Left kidney (tissue), 1 donor: ENCODE measurements at regions not wholly inside any gene's neighbourhood (a gene's known extent, or its start where the extent isn't known, plus 50 kb on each side); places are given as distances from the start of the nearest gene placed in this dataset.

Source experiments
- DNase-seq: peaks from one replicate; pipeline ENCODE4 v3.0.0-alpha.2; 2013

DNA sequence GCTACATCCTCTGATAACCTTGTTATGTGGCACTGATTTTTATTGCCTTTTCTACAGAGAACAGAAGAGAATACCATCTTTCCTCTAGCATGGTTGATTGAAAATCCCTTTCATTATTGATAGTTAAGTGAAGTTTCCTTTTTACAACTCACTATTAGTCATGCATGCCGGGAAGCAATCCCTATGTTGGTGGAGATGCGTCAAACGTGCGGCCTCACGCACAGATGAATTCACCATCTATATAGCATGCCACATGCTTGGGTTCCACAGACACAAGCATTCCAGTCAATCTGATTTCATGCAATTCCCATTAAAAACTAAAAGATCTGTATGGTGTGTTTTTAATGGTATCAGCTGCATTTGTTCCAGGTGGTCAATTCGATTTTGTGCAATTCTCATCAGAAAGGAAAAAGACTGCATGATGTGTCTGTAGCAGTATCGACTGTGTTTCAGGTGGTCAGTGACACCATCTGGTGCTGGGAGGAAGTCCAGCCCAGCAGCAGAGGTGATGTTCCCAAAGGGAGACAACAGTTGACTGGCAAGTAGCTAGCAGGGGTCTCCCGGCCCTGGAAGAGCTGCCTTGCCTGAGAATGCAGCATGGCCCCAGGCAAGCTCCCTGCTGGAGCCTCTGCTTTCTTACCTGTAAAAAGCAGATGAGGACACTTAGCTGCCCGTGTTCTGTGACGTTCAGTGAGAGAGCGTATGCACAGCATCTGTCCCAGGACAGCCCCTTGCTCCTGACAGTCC lies 151.3 kb upstream of the NCK2 start:
- DNase-seq = no peak

DNA sequence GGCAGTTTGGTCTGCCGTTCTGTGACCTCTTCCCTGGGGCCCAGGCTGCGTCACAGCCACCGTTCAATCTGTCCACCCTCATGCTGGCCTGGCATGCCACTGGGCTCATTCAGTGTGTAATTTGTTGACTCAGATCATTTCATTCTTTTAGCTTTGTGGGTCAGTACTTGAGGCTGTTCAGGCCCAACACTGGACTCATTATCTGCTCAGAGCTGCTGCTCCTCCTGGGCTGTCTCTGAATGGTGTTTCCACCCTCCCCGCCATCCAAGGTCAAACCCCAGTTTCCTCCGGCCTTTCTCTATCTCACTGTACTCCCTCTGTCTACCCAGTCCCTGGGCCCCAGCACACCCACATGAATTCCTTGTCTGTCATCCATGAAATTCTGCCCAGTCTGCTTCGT lies 152.4 kb upstream of the NCK2 start:
- no peak for DNase-seq

DNA sequence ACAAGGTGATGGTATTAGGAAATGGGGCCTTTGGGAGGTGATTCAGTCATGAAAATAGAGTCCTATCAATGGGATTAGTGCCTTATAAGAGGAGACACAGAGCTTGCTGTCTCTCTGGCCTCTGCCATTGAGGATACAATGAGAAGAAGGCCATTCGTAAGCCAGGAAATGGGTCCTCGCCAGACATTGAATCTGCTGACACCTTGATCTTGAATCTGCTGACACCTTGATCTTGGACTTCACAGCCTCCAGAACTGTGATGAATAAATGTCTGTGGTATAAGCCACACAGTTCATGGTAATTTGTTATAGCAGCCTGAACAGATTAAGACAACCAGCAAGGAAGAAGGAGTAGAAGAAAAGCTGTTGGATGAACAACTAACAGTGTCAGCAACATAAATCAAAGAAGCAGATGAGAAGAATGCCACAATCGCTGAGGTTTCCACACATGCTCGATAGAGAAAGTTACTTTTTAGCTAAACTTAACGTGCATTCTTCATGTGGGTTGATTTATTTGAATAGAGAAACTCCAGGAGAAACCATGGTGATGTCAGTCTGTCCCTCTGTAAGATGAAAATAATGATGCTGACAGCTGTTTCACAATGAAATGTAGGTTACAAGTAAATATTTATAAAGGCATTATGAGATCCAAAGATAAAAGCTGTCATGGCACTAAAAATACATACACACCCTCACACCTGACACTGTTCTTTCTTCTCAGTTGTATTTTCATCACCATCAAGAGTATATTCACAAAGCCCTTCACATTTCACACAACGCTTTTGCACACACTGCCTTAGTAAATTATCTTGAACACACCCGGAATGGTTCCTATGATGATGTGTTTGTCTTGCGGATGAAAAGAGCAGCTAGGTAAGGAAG lies 153.7 kb upstream of the NCK2 start:
- no peak for DNase-seq

DNA sequence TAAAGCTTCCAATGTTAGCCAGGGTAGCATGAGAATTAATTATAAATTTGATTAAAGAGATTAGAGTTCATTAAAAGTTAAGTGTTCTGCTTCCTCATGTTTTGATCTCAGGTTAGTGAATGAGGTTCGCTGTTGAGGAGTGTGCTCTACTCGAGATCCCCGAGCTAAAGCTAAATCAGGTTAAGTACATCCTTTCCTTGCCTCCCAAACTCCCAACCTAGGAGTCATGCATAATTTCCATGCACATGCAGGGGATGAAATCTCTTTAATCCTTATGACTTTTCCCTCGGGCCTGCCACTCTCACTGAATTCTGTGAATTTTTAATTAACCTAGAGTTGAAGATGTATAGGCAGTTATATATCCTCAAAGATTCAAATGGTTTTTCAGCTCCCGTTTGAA lies 156.1 kb upstream of the NCK2 start:
- no peak for DNase-seq

DNA sequence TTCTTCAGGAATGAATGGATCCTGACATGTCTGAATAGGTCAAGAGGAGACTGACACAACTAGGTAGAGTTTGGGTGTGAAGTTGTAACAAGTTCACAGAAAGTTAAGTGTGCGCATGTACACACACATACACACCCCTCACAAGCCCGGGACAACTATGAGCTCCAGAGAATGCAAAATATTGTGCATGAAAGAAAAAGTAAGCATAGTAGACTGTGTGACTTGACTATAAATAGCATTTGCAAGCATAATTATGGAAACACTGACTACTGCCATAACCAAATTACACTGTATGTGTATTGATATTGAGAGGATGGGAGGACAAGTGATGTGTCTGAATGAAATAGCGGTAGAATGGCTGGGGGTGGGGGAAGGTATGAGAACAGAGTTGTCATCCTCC lies 157.1 kb upstream of the NCK2 start:
- no peak for DNase-seq

DNA sequence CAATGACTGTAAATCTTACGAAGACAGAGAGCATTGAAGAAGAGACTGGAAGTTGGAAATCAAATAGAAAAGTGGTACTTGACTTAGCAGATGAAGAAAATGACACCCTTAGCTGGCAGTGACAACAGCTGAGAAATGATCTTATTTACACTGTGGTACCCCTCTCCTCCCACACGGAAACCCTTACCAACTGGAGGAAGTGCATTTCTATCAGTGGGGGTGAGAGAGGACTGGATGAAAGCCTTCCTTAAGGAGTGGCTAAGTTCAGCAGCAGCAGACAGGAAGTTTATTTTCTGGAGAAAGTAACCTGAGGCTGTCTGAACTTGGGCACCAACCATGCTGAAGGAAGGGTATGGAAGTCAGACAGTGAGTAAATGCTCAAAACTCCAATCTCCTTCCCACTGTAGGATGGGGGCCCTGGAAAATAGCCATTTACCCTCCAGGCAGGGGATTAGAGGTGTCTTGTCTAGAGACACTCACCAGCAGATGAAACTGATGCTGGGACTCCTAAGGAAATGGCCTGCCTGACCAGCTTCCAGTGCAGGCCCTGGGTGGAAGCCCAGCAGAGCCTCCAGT lies 160.2 kb upstream of the NCK2 start:
- peak; percentile 11 for DNase-seq

DNA sequence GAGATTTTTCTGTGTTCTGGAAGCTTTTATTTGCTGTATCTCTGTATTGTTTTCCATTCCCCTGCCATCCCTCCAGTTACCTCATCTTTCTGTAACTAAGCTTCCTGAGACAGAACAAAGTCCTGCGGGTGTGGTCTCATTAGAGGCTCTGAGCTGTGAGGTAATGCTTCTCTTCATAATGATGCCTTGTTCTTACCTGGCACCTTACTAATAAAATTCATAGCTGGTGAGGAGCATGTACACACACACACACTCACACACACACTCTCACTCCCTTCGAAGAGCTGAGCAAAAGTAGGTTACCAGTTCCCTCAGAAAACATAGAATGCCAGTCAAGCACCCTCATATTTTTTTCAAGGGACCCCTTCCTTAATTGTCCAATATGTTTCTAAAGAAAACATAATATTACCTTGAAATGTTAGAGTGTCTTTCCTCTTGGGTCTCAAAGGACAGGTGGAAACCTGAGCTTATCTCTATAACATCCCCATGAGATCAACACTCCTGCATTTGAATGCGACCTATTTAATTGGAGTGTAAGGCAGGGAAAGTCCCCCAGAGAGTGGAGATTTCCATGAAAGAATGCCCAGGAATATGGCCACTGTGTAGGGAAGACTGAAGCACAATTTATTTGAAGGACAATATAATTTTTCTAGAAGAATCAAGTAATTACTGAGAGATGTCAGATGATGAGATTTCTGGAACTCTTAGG lies 161.6 kb upstream of the NCK2 start:
- no peak for DNase-seq

DNA sequence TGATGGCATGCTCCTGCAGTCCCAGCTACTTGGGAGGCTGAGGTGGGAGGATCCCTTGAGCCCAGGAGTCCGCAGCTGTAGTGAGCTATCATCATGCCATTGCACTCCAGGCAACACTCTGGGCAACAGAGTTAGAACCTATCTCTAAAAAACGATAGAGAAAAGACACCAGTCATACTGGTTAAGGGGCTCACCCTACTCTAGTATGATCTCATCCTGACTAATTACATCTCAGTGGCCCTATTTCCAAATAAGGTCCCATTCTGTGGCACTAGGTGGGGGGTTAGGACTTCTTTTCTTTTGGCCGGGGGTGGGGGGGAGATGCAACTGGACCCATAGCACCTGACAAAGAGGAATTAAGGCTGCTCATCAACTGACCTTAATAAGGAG lies 163.2 kb upstream of the NCK2 start:
- DNase-seq = no peak

DNA sequence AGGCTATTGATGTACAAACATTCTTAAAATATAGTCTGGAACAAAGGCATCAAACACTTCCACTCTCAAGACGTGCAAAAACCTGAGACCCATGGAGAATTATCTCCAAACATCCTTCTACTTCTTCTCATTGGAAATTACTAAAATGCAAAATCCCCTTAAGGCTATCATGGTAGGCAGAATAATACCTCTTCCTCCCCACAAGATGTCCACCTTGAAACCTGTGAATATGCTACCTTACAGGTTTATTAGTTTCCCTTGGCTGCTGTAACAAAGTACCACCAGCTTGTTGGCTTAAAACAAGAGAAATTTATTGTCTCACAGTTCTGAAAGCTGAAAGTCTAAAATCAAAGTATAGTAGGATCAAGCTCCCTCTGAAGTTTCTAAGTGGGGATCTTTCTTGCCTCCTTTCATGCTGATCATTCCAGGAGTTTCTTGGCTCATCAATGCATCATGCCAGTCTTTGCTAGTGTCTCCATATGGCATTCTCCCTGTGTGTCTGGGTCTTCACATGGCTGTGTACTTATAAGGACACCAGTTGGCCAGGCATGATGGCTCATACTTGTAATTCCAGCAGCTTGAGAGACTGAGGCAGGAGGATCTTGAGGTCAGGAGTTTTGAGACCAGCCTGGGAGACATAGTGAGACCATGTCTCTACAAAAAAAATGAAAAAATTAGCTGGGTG lies 163.7 kb upstream of the NCK2 start:
- no peak for DNase-seq

DNA sequence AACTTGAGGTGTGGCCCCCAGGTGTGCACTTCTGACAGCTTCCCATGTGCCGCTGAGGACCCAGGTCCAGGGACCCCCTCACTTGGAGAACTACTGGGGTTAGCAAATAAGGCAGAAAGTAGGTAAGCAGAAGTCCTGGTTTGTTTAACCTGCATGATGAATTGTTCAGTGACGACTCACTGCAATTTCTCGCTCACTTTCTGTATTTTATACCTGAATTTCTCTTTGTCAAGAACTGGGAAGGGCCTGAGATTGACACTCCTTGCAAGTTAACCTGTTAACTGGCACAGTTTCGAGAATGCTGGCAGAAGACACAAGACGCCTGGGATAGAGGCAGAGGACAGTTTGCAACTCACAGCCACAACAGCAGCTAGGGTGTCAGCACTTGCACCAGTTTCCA lies 164.5 kb upstream of the NCK2 start:
- DNase-seq = no peak

DNA sequence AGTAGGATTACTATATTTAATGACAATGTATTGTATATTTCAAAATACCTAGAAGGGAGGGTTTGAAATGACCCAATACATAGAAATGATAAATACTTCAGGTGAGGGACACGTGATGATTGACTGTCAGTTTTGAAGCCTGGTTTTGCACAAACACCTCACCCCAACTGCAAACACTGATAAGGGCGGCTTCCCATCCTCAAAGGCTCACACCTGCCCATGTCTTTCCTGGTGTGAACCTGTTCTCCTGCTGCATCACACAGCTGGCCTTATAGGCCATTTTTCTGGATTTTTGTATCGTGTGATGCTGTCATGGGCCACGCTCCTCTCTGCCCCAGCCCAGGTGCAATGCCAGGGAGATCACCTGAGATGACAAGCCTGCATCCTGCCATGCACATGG lies 166.5 kb upstream of the NCK2 start:
- DNase-seq = no peak

DNA sequence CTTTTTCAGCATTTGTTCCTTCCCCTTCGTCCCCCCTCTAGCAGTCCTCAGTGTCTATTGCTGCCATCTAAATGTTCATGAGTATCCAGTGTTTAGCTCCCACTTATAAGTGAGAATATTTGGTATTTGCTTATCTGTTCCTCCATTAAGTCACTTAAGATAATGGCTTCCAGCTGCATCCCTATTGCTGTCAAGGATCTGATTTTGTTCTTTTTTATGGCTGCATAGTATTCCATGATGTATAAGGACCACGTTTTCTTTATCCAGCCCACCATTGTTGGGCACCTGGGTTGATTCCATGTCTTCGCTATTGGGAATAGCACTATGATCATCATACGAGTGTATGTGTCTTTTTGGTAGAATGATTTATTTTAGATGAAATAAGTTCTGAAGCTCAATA lies 166.9 kb upstream of the NCK2 start:
- no peak for DNase-seq

DNA sequence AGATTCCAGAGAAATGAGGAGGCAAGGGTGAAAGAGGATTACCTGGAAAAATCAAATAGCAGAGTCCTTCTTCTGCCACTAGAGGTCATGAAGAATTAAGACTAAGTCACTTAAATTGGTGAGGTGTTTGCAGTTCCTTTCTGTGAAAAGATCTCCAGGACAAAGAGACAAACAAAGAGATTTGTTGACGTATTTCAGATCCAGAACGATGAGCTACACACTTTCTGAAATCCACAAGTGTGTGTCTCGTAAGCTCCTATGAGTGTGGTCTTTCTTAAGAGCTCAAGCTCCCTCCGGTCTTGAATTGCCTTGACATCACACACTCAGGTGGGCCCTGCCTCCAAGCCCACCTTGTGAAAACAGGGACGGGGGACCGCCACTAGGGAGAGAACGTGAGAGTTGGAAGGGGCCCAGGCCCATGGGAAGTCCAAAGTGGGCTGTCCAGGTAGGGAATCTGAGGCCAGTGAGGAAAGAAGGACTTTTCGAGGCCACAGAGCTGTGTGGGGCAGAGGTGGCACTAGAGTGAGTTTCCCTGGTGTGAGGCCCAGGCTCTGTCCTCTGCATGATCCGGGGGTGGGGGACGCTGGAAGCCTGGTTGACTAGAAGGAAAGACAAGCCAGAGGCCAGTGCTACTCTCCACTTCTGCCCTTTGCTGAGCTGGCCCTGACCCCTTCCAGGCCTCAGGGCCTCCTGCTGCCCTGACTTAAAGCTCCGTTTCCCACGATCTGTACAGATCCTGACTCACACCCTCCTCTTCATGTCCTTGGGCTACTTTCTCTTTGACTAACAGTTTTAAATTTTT lies 168.1 kb upstream of the NCK2 start:
- peak; percentile 63 for DNase-seq

DNA sequence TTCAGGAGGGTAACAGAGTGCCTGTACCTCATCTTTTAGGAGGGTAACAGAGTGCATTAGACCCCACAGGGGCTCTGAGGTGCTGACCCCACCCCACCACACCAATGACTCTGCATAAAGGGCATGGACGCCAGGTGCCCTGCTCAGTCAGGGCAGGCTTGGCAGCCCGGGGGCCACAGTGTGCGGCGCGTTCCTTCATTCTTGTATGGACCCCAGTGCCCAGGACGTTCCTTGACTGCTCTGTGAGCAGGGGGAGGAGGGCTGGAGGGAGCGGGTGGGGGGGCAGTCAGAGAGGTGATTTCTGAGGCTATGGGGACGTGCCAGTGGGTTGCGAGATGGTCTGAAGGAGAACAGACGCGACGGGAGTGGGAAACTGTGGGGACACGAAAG lies 168.7 kb upstream of the NCK2 start:
- no peak for DNase-seq

DNA sequence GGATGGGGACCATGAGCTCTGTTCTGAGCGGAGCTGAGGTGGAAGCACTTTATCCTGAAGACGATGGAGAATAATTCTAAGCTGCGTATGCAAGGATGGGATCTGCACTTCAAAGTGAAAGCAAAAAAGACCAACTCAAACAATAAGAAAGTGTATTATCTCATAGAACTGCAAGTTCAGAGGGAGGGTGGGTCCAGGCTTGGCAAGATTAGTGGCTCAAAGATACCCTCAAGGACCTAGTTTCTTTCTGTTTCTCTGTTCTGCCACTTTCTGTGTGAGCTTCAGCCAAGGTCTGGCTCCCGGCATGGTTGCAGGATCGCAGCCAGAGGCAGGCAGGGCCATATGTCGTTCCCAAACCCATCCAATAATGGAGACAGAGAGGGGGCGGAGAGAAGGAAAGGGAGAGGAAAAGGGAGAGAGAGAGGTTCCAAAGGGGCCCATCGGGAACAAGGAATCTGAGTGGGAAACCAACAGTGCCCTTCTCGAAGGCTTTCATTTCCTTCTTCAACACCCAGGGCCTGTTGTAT lies 169.2 kb upstream of the NCK2 start:
- DNase-seq = no peak

DNA sequence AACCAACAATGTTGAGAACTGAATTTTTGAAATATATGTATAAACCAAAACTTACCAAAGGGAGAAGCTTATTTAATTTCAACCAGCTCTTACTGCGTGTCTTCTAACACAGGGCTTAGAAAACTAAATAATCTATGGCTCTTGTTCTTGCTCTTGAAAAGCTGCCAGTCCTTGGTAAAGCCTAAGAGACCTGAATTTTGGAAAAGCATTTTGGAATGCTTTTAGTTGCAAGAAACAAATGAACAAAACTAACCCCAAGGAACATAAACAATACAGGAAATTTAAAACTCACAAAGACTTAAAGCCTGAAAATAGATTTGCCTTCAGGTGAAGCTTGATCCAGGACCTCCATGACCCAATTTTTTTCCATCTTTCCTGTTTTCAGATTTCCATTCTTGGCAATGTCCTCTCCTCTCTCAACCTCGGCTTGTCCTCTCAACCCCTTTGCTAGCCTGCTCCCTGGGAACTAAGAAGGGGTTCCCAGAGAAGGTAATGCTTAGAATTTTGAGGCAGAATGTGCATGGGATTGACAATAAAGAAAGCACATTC lies 169.8 kb upstream of the NCK2 start:
- DNase-seq = no peak

DNA sequence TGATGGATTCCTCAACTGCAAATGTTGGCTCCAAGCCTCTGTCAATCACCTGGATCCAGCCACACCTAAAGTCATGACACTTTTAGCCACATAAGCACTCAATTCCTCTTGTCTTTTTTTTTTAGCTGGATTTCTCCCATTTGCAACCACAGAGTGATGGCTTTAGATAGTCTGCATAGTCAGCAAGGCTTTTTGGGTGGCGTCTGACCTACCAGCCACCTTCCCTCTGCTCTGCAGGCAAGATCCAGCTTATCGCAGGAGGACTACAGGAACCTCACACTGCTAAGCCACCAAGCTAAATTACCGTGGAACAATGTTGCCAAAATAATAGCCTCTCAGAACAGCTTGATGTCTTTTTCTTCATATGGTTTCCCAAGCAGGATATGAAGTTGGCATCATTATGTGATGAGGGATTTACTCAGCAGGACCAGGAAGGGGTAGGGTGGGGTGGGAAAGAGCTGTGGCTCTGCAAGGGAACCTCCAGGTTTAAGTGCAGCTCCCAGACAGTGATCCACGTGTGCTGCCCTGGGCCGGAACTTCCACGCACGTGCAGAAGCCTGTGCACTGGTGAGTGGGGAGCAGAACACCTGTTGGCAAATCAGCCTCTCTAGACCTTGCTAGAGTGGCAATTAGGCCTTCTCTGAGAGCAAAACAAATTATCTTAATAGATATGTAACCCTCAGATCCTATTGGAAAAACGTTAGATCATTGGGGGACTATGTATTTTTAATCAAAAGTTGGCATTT lies 170.6 kb upstream of the NCK2 start:
- no peak for DNase-seq

DNA sequence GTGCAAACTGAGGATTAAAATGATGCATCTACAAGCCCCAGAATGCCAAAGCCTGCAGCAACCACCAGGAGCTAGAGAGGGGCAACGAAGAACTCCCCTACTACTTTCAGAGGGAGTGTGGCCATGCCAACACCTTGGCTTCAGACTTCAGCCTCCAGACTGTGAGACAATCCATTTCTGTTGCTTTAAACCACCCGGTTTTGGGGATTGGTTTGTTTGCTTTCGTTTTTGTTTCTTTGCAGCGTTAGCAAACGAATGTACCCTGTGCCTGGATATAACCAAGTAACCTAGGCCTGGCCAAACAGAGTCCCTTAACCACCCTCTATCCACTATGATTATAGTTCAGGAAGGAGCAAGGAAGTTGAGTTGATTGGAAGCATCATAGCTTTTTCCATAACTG lies 171.2 kb upstream of the NCK2 start:
- DNase-seq = no peak

DNA sequence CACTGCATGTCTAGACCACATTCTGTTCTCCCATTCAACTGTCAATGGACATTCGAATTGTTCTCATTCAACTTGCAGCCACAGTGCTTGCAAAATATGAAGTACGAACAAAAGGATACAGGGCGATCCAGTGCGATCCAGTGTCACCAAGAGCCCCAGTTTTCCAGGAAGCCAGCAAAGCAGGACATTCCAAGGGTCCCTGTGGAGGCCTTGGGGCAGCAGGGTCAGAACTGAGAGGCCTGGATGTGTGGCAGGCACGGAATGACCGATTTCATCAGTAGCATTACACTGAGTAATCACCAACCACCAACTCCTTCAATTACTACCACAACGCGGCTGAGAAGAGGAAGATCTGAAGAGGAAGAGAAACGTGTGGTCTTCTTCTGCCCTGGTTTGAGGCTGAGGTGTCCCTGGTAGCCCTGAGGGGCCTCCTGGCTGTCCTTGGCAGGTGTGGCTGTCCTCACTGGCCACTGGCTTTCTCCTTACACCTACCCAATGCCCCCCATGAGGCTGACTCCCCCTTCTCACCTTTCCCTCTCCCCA lies 172.7 kb upstream of the FHL2 start:
- DNase-seq = no peak

DNA sequence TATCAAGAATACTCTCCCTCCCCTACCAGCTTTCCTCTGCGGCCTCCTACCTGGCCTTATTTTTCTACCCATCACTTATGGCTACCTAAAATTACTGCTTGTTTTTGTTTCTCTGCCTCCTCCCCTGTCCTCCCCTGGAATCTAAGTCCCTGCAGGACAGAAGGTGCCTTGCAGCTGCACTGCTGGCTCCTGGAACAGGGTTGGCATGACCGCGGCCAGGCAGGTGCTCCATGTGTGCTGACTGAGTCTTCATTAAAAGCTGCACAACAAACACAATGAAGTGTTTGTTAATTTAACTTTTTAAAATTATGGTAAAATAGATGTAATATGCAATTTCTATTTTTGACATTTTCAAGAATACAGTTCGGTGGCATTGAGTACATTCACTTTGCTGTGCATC lies 171.9 kb upstream of the FHL2 start:
- DNase-seq = no peak
